CD8-positive, alpha-beta memory T cell (primary cell): ENCODE measurements at regions not wholly inside any gene's neighbourhood (a gene's known extent, or its start where the extent isn't known, plus 50 kb on each side); places are given as distances from the start of the nearest gene placed in this dataset.
"Not testable (repeated sequence)": the region's sequence is repeated elsewhere in the genome, so short reads cannot be mapped to it uniquely, and the experiment has no call there.

Source experiments
- CTCF ChIA-PET: fragments of 350-600 bp; sonication (Branson Sonifier 250); formaldehyde crosslinking; loops from one replicate; lab custom pipeline; 2021; ENCODE audit warnings: antibody characterized with exemption; lab: Charles Lee
- POLR2A ChIA-PET: fragments of 350-600 bp; sonication (Branson Sonifier 250); formaldehyde crosslinking; loops from one replicate; lab custom pipeline; 2021; ENCODE audit warnings: antibody characterized with exemption; lab: Charles Lee
- DNase-seq, 5 donors: peaks; one replicate each; pipeline versions ENCODE4 v3.0.0 to v3.0.0-alpha.2; 2020 to 2022; ENCODE audit warnings: mixed read lengths in 1 of 5
- H3K27ac ChIP-seq: one replicate; pipeline ENCODE4 v1.7.0; 2013; ENCODE audit warnings: low read depth, mild to moderate bottlenecking, low read length, moderate library complexity
- H3K27me3 ChIP-seq: 2 replicates; pipeline ENCODE4 v1.7.0; 2013; ENCODE audit warnings: low read length, mild to moderate bottlenecking; ENCODE audit not compliant: insufficient read depth, poor library complexity, severe bottlenecking
- H3K36me3 ChIP-seq: 2 replicates; pipeline ENCODE4 v1.7.0; 2013; ENCODE audit warnings: mild to moderate bottlenecking, low read length, moderate library complexity; ENCODE audit not compliant: insufficient read depth
- H3K4me1 ChIP-seq: 2 replicates; pipeline ENCODE4 v1.7.0; 2013; ENCODE audit warnings: mild to moderate bottlenecking, low read length, moderate library complexity; ENCODE audit not compliant: insufficient read depth
- H3K4me3 ChIP-seq: 2 replicates; pipeline ENCODE4 v1.7.0; 2013; ENCODE audit warnings: mild to moderate bottlenecking, low read length
- H3K9me3 ChIP-seq: 2 replicates; pipeline ENCODE4 v1.7.0; 2013; ENCODE audit warnings: mild to moderate bottlenecking, low read length
- H3K27ac Mint-ChIP-seq, 8 donors: one replicate each; pipeline ENCODE4 v1.8.0; 2020 to 2021; ENCODE audit warnings: mixed read lengths in 8 of 8, mild to moderate bottlenecking in 6 of 8, inconsistent platforms in 3 of 8, moderate library complexity in 3 of 8
- H3K27me3 Mint-ChIP-seq, 2 donors: one replicate each; pipeline ENCODE4 v1.8.0; 2020 to 2021; ENCODE audit warnings: mixed read lengths in 2 of 2, mild to moderate bottlenecking in 1 of 2, moderate library complexity in 1 of 2
- H3K36me3 Mint-ChIP-seq, 3 donors: one replicate each; pipeline ENCODE4 v1.8.0; 2020 to 2021; ENCODE audit warnings: mixed read lengths in 3 of 3, inconsistent platforms in 1 of 3, mild to moderate bottlenecking in 1 of 3
- H3K4me1 Mint-ChIP-seq, 3 donors: one replicate each; pipeline ENCODE4 v1.8.0; 2020 to 2021; ENCODE audit warnings: mixed read lengths in 3 of 3, inconsistent platforms in 1 of 3, mild to moderate bottlenecking in 1 of 3
- H3K4me3 Mint-ChIP-seq, 7 donors: one replicate each; pipeline ENCODE4 v1.8.0; 2020 to 2021; ENCODE audit warnings: mixed read lengths in 7 of 7, mild to moderate bottlenecking in 6 of 7, moderate library complexity in 4 of 7, inconsistent platforms in 2 of 7
- H3K9me3 Mint-ChIP-seq, 5 donors: one replicate each; pipeline ENCODE4 v1.8.0; 2020 to 2022; ENCODE audit warnings: mixed read lengths in 5 of 5, mild to moderate bottlenecking in 3 of 5, moderate library complexity in 2 of 5, inconsistent platforms in 1 of 5

DNA sequence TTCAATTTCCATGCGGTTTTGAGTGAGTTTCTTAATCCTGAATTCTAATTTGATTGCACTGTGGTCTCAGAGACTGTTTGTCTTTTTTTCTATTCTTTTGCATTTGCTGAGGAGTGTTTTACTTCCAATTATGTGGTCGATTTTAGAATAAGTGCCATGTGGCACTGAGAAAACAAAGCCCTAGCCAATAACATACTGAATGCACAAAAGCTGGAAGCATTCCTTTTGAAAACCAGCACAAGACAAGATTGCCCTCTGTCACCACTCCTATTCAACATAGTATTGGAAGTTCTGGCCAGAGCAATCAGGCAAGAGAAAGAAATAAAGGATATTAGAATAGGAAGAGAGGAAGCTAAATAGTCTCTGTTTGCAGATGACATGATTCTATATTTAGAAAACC is 66.7 kb upstream of the SLITRK5 start:
- H3K9me3 Mint-ChIP-seq = peaks cover 7 to 19% (median 12%) of the 10 kb centered on the region in 5 donors
- H3K27ac Mint-ChIP-seq, CTCF ChIA-PET, H3K4me3 ChIP-seq, H3K9me3 ChIP-seq, H3K36me3 Mint-ChIP-seq, H3K27me3 Mint-ChIP-seq, POLR2A ChIA-PET, H3K4me1 Mint-ChIP-seq, H3K27ac ChIP-seq, H3K4me3 Mint-ChIP-seq, H3K4me1 ChIP-seq, DNase-seq, H3K36me3 ChIP-seq, H3K27me3 ChIP-seq: not testable (repeated sequence)

DNA sequence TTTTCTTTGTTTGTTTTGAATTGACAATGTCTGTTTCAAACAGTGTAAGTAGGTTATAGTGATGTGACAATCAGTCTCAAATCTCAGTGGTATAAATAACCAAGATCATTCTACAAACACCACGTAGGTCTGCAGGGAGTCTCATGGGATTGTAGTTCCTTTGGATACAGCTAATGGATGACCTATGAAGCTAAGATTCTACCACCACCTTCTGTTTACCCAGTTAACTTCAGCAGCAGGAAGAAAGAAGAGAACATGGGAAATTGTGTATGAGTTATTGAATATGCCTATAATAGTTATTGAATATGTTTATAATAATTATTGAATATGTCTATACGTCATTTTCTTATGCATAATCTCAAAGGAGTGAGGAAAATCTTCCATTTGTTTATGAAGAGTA is 63.9 kb upstream of the SLITRK5 start:
- ChIA-PET CTCF (no interaction called here), POLR2A (no interaction called here)
- Histone ChIP-seq H3K27me3 (no peaks in the 10 kb centered on the region), H3K9me3 (no peaks in the 10 kb centered on the region), H3K27ac (no peak overlapping the region), H3K4me1 (no peaks in the 10 kb centered on the region), H3K36me3 (no peaks in the 10 kb centered on the region), H3K4me3 (no peak overlapping the region)
- Mint-ChIP-seq H3K4me1 (no peaks in the 10 kb centered on the region), H3K27me3 (no peaks in the 10 kb centered on the region), H3K9me3 (peaks cover 7 to 23% (median 19%) of the 10 kb centered on the region in 5 donors), H3K27ac (no peak overlapping the region), H3K36me3 (no peaks in the 10 kb centered on the region), H3K4me3 (no peak overlapping the region)
- no peak for DNase-seq

DNA sequence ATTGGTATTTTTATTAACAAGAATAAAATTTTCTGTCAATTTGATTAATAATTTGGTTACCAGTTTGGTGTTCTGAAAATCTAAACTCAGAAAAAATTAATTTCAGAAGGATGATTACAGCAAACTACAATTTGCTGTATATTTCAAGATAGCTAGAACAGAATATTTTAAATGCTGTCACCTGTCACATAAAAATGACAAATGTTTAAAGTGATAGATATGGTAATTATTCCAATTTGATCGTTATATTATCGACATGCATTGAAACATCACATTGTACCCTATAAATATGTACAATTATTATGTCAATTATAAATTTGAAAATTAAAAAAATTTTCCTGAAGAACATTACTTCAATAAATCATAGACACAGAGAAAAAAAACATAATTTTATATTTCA is 56.9 kb upstream of the SLITRK5 start:
- no peak for DNase-seq
- Mint-ChIP-seq H3K27me3 (no peaks in the 10 kb centered on the region), H3K36me3 (no peaks in the 10 kb centered on the region), H3K9me3 (peaks cover 0 to 18% (median 3%) of the 10 kb centered on the region in 5 donors), H3K4me3 (no peak overlapping the region), H3K4me1 (no peaks in the 10 kb centered on the region), H3K27ac (no peak overlapping the region)
- ChIA-PET POLR2A (no interaction called here), CTCF (no interaction called here)
- no peaks in the 10 kb centered on the region for H3K9me3 ChIP-seq
- H3K27ac ChIP-seq = no peak overlapping the region
- no peaks in the 10 kb centered on the region for H3K36me3 ChIP-seq
- no peak overlapping the region for H3K4me3 ChIP-seq
- H3K4me1 ChIP-seq = no peaks in the 10 kb centered on the region
- no peaks in the 10 kb centered on the region for H3K27me3 ChIP-seq
